ENCODE measurements at regions not wholly inside any gene's neighbourhood (a gene's known extent, or its start where the extent isn't known, plus 50 kb on each side); places are given as distances from the start of the nearest gene placed in this dataset.

- no peaks in the 10 kb centered on the region for H3K9me3 Mint-ChIP-seq (ENCODE audit: unreplicated experiment)
- H3K4me3 Mint-ChIP-seq (ENCODE audit: unreplicated experiment), result no peak overlapping the region
- DNase-seq (ENCODE audit: low spot score), result no peak
- H3K4me1 Mint-ChIP-seq (ENCODE audit: unreplicated experiment), result peaks cover 7% of the 10 kb centered on the region
- no peaks in the 10 kb centered on the region for H3K36me3 Mint-ChIP-seq (ENCODE audit: low read depth, unreplicated experiment)
- TF ChIP-seq CTCF (IDR thresholded peaks at IDR 0.05; ENCODE audit: unreplicated experiment), result no peak
- H3K27ac Mint-ChIP-seq (ENCODE audit: unreplicated experiment), result no peak overlapping the region
- peaks cover 2% of the 10 kb centered on the region for H3K27me3 Mint-ChIP-seq (ENCODE audit: unreplicated experiment)
Measured at GRCh38 chr1:213381572-213382084, 330.6 kb downstream of the RPS6KC1 start.

- TF ChIP-seq CTCF (IDR thresholded peaks at IDR 0.05; ENCODE audit: unreplicated experiment), result no peak
- Mint-ChIP-seq H3K36me3 (ENCODE audit: low read depth, unreplicated experiment) (no peaks in the 10 kb centered on the region), H3K27me3 (ENCODE audit: unreplicated experiment) (peaks cover 2% of the 10 kb centered on the region), H3K4me3 (ENCODE audit: unreplicated experiment) (no peak overlapping the region), H3K9me3 (ENCODE audit: unreplicated experiment) (no peaks in the 10 kb centered on the region), H3K4me1 (ENCODE audit: unreplicated experiment) (no peaks in the 10 kb centered on the region), H3K27ac (ENCODE audit: unreplicated experiment) (no peak overlapping the region)
- DNase-seq (ENCODE audit: low spot score), result no peak
Measured at GRCh38 chr1:213383465-213383864, 332.4 kb downstream of the RPS6KC1 start.

GRCh38 chr1:213385201-213385600 lies 334.2 kb downstream of the RPS6KC1 start:
- no peak overlapping the region for H3K27ac Mint-ChIP-seq (ENCODE audit: unreplicated experiment)
- no peak overlapping the region for H3K4me3 Mint-ChIP-seq (ENCODE audit: unreplicated experiment)
- no peak for TF ChIP-seq CTCF (IDR thresholded peaks at IDR 0.05; ENCODE audit: unreplicated experiment)
- H3K4me1 Mint-ChIP-seq (ENCODE audit: unreplicated experiment), result no peaks in the 10 kb centered on the region
- H3K27me3 Mint-ChIP-seq (ENCODE audit: unreplicated experiment), result peaks cover 2% of the 10 kb centered on the region
- no peaks in the 10 kb centered on the region for H3K36me3 Mint-ChIP-seq (ENCODE audit: low read depth, unreplicated experiment)
- no peaks in the 10 kb centered on the region for H3K9me3 Mint-ChIP-seq (ENCODE audit: unreplicated experiment)
- DNase-seq (ENCODE audit: low spot score), result no peak

- Mint-ChIP-seq H3K4me1 (ENCODE audit: unreplicated experiment) (no peaks in the 10 kb centered on the region), H3K4me3 (ENCODE audit: unreplicated experiment) (no peak overlapping the region), H3K27ac (ENCODE audit: unreplicated experiment) (no peak overlapping the region), H3K9me3 (ENCODE audit: unreplicated experiment) (no peaks in the 10 kb centered on the region), H3K27me3 (ENCODE audit: unreplicated experiment) (peaks cover 2% of the 10 kb centered on the region), H3K36me3 (ENCODE audit: low read depth, unreplicated experiment) (no peaks in the 10 kb centered on the region)
- no peak for DNase-seq (ENCODE audit: low spot score)
- TF ChIP-seq CTCF (IDR thresholded peaks at IDR 0.05; ENCODE audit: unreplicated experiment), result no peak
Measured at GRCh38 chr1:213385806-213386324, 334.8 kb downstream of the RPS6KC1 start.

- TF ChIP-seq CTCF (IDR thresholded peaks at IDR 0.05; ENCODE audit: unreplicated experiment), result no peak
- Mint-ChIP-seq H3K9me3 (ENCODE audit: unreplicated experiment) (no peaks in the 10 kb centered on the region), H3K4me3 (ENCODE audit: unreplicated experiment) (no peak overlapping the region), H3K4me1 (ENCODE audit: unreplicated experiment) (peaks cover 2% of the 10 kb centered on the region), H3K27ac (ENCODE audit: unreplicated experiment) (no peak overlapping the region), H3K36me3 (ENCODE audit: low read depth, unreplicated experiment) (no peaks in the 10 kb centered on the region), H3K27me3 (ENCODE audit: unreplicated experiment) (no peaks in the 10 kb centered on the region)
- DNase-seq (ENCODE audit: low spot score), result no peak
Measured at GRCh38 chr1:213387380-213388015, 336.5 kb downstream of the RPS6KC1 start.

All from endothelial cell (in vitro differentiated cells).